BE2C (cell line): ENCODE measurements at regions not wholly inside any gene's neighbourhood (a gene's known extent, or its start where the extent isn't known, plus 50 kb on each side); places are given as distances from the start of the nearest gene placed in this dataset.

Experiments
- DNase-seq: peaks from one replicate; pipeline ENCODE4 v3.0.0-alpha.2; 2020
- H3K27me3 ChIP-seq: fragments of 250-450 bp; sonication (Bioruptor Pico); 2 replicates; pipeline ENCODE4 v1.5.1; 2020; ENCODE audit warnings: mild to moderate bottlenecking
- H3K36me3 ChIP-seq: fragments of 250-450 bp; sonication (Bioruptor Pico); 2 replicates; pipeline ENCODE4 v1.5.1; 2020; ENCODE audit warnings: mild to moderate bottlenecking
- H3K4me1 ChIP-seq: fragments of 250-450 bp; sonication (Bioruptor Pico); 2 replicates; pipeline ENCODE4 v1.5.1; 2020
- H3K4me3 ChIP-seq: 2 replicates; pipeline ENCODE4 v1.5.1; 2011; ENCODE audit warnings: low read depth, low read length
- H3K9me3 ChIP-seq: fragments of 250-450 bp; sonication (Bioruptor Pico); 2 replicates; pipeline ENCODE4 v1.5.1; 2020
- CTCF ChIP-seq: IDR thresholded peaks from 2 replicates; pipeline ENCODE4 v1.5.1; 2012; ENCODE audit warnings: mild to moderate bottlenecking, low read depth, low read length

GRCh38 chr18:50506362-50506761 lies 53.5 kb upstream of the MAPK4 start:
- Histone ChIP-seq H3K27me3 (no peaks in the 10 kb centered on the region), H3K36me3 (no peaks in the 10 kb centered on the region), H3K4me3 (no peak overlapping the region), H3K4me1 (no peaks in the 10 kb centered on the region), H3K9me3 (no peaks in the 10 kb centered on the region)
- no peak for DNase-seq
- no peak for TF ChIP-seq CTCF

DNA sequence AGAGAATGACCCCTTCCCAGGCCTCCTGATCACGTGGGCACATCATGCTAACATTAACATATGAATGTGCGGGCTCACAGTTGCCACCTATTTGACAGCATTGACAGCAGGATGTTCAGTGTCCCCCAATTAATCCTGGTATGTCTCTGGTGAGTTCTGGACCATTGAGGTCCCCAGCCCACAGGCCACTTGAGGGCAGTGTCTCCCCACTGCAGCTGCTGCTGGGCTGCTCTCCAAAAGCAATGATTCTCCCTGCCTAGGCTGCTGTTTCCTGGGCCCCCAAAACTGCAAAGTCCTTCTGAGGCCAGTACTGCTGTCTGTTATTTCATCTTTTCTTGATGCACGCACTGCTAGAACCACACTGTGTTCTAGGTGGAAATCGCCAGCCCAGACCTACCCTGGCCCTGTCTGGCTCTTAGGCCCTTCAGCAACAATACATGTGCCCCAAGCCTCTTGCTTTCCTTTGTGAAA lies 52.7 kb upstream of the MAPK4 start:
- Histone ChIP-seq H3K27me3 (no peaks in the 10 kb centered on the region), H3K9me3 (no peaks in the 10 kb centered on the region), H3K36me3 (no peaks in the 10 kb centered on the region), H3K4me3 (no peak overlapping the region), H3K4me1 (no peaks in the 10 kb centered on the region)
- TF ChIP-seq CTCF = peak; percentile 40
- DNase-seq = peak; percentile 10

DNA sequence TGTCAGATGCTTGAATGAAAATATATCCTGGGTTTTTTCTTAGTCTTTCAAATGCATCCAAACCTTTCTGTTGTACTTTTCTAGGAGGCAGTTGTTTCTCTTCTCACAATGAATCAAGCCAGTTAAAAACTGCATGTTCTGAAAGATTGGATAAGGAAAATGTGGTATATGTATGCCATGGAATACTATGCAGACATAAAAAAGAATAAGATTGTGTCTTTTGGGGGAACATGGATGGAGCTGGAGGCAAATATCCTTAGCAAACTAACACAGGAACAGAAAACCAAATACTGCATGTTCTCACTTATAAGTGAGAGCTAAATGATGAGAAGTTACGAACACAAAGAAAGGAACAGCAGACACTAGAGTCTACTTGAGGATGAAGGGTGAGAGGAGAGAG lies 51.7 kb upstream of the MAPK4 start:
- no peaks in the 10 kb centered on the region for H3K36me3 ChIP-seq

DNA sequence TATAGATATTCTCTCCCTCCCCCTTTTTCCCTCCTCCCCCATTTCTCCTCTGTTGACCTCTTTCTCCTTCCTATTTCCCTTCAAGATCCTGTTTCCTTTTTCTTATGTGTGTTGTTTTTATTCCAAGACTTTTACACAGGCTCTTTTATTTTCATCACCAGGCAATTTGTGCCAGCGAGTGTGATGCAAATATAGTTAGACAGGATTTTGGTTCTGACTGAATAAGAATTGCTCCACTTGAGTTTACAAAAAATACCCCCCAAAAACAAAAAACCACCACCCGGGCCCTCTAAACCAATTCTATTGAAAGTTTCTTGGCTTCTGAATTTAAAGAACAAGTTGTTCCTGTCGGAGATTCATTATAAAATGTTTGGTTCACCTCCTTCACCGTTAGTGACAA lies 50.9 kb upstream of the MAPK4 start:
- Histone ChIP-seq H3K4me1 (no peaks in the 10 kb centered on the region), H3K9me3 (no peaks in the 10 kb centered on the region), H3K4me3 (no peak overlapping the region), H3K27me3 (no peaks in the 10 kb centered on the region), H3K36me3 (no peaks in the 10 kb centered on the region)
- no peak for DNase-seq
- TF ChIP-seq CTCF = no peak

More for the DNA sequence above, 51.7 kb upstream of the MAPK4 start:
- DNase-seq = no peak
- Histone ChIP-seq H3K27me3 (no peaks in the 10 kb centered on the region), H3K4me3 (no peak overlapping the region), H3K9me3 (no peaks in the 10 kb centered on the region), H3K4me1 (no peaks in the 10 kb centered on the region)
- TF ChIP-seq CTCF = no peak
